ENCODE measurements at regions not wholly inside any gene's neighbourhood (a gene's known extent, or its start where the extent isn't known, plus 50 kb on each side); places are given as distances from the start of the nearest gene placed in this dataset.

DNA sequence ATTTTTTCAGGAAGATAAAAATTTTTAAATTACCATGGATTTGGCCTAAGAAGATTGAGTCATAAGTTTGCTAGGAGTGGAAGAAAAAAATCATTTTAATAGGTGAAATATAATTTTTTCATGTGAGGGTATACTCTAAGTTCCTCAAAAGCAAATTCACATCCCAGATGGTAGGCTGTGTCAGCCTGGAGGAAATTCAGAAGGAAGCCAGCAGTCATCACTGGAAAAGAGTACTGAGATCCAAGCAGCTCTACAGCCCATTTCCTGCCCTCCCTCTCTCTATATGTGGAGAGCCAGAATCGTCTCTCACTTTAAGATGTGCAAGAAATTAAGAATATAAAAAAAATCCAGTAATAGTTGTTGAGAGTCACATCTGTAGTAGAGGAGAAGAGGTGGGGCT, 126.5 kb upstream of the CDH18 start:
- Histone ChIP-seq H3K27me3 (ENCODE audit: insufficient read depth, poor library complexity, severe bottlenecking) (no peaks in the 10 kb centered on the region), H3K4me3 (ENCODE audit: severe bottlenecking) (no peak overlapping the region), H3K4me1 (ENCODE audit: insufficient read depth, poor library complexity, severe bottlenecking) (no peaks in the 10 kb centered on the region), H3K27ac (ENCODE audit: poor library complexity, severe bottlenecking) (no peak overlapping the region), H3K9me3 (ENCODE audit: severe bottlenecking) (no peaks in the 10 kb centered on the region), H3K36me3 (ENCODE audit: low read depth) (no peaks in the 10 kb centered on the region)
- DNase-seq (ENCODE audit: low spot score) = no peak
- TF ChIP-seq, protein P1, sequence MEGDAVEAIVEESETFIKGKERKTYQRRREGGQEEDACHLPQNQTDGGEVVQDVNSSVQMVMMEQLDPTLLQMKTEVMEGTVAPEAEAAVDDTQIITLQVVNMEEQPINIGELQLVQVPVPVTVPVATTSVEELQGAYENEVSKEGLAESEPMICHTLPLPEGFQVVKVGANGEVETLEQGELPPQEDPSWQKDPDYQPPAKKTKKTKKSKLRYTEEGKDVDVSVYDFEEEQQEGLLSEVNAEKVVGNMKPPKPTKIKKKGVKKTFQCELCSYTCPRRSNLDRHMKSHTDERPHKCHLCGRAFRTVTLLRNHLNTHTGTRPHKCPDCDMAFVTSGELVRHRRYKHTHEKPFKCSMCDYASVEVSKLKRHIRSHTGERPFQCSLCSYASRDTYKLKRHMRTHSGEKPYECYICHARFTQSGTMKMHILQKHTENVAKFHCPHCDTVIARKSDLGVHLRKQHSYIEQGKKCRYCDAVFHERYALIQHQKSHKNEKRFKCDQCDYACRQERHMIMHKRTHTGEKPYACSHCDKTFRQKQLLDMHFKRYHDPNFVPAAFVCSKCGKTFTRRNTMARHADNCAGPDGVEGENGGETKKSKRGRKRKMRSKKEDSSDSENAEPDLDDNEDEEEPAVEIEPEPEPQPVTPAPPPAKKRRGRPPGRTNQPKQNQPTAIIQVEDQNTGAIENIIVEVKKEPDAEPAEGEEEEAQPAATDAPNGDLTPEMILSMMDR (IDR thresholded peaks at IDR 0.05; ENCODE audit: poor library complexity, severe bottlenecking) = no peak
- no peak for ATAC-seq (ENCODE audit: low read depth)

DNA sequence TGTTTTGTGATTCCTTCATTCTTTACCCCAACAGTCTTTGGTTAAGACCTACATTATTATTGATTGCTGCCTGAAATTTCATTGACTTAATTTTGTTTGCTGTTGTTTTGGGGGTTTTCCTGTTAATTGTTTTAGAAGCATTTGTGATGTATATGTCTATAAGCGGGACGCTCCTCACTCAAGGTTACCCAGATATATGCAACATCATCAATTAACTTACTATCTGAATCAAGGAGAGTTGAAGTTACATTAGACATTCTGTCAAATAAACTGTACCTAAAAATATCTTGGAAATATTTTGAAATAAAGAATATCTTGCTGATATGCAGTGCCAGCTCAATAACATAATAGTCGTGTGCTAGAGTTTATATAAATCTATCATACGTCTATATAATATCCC, 125.9 kb upstream of the CDH18 start:
- TF ChIP-seq, protein P1 (IDR thresholded peaks at IDR 0.05; ENCODE audit: poor library complexity, severe bottlenecking) = no peak
- ATAC-seq (ENCODE audit: low read depth) (no peak), DNase-seq (ENCODE audit: low spot score) (no peak)
- Histone ChIP-seq H3K9me3 (ENCODE audit: severe bottlenecking) (no peaks in the 10 kb centered on the region), H3K4me3 (ENCODE audit: severe bottlenecking) (no peak overlapping the region), H3K27ac (ENCODE audit: poor library complexity, severe bottlenecking) (no peak overlapping the region), H3K27me3 (ENCODE audit: insufficient read depth, poor library complexity, severe bottlenecking) (no peaks in the 10 kb centered on the region), H3K4me1 (ENCODE audit: insufficient read depth, poor library complexity, severe bottlenecking) (no peaks in the 10 kb centered on the region), H3K36me3 (ENCODE audit: low read depth) (no peaks in the 10 kb centered on the region)

DNA sequence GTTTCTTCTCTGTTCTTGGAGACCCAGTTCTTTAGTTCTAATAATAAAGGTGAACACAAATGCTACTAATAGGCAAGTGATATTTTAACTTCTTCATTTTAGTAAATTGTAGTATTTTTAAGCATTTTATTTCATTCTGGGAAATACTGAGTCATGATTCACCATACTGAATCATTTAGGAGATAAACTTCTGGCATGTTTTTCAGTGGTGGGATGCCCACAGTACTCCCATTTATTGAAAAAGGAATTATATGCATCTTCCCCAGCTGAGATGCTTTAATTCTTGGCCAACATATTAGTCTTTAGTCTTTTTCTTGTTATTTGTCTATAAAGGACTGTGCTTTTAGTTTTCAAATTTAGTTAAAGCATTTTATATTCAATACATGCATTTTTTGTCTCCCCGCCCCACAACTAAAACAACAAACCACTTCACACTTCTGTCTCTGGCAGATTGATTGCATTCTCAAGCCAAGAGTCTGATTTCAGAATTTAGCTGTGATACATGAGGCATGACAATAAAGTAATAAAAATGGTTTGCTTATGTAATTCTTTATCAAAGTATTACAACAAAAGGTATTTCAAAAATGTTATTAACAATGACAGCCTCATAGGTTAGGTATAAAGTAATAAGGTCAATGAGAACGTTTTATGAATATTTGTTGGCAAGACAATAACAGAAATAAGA, 125.2 kb upstream of the CDH18 start:
- DNase-seq (ENCODE audit: low spot score) = no peak
- Histone ChIP-seq H3K27ac (ENCODE audit: poor library complexity, severe bottlenecking) (no peak overlapping the region), H3K4me3 (ENCODE audit: severe bottlenecking) (no peak overlapping the region), H3K4me1 (ENCODE audit: insufficient read depth, poor library complexity, severe bottlenecking) (no peaks in the 10 kb centered on the region), H3K36me3 (ENCODE audit: low read depth) (no peaks in the 10 kb centered on the region), H3K27me3 (ENCODE audit: insufficient read depth, poor library complexity, severe bottlenecking) (no peaks in the 10 kb centered on the region), H3K9me3 (ENCODE audit: severe bottlenecking) (no peaks in the 10 kb centered on the region)
- TF ChIP-seq, protein P1 (IDR thresholded peaks at IDR 0.05; ENCODE audit: poor library complexity, severe bottlenecking) = no peak
- no peak for ATAC-seq (ENCODE audit: low read depth)

DNA sequence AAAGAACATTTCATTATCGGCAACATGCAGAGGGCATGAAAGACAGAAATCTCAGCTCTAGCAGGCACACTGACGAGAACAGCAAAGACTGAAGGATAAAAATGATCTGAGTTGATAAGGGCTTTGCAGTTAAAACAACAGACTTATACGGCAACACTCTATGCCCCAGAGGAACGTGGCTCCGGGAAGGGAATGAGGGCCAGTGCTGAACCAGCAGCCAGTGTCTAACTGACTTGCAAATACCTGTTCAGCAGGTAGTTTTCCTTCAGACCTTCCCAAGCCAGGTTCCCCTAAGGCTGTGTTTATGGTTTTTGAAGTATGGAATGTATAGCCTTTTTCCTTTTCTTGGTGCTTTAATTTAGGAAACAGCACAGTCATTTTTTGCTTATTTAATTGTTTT, 121.3 kb upstream of the CDH18 start:
- H3K27me3 ChIP-seq (ENCODE audit: insufficient read depth, poor library complexity, severe bottlenecking) = no peaks in the 10 kb centered on the region
- no peak overlapping the region for H3K4me3 ChIP-seq (ENCODE audit: severe bottlenecking)
- H3K4me1 ChIP-seq (ENCODE audit: insufficient read depth, poor library complexity, severe bottlenecking) = no peaks in the 10 kb centered on the region
- H3K27ac ChIP-seq (ENCODE audit: poor library complexity, severe bottlenecking) = no peak overlapping the region
- H3K9me3 ChIP-seq (ENCODE audit: severe bottlenecking) = no peaks in the 10 kb centered on the region
- TF ChIP-seq, protein P1 (IDR thresholded peaks at IDR 0.05; ENCODE audit: poor library complexity, severe bottlenecking) = no peak
- no peaks in the 10 kb centered on the region for H3K36me3 ChIP-seq (ENCODE audit: low read depth)
- ATAC-seq (ENCODE audit: low read depth) (no peak), DNase-seq (ENCODE audit: low spot score) (no peak)

DNA sequence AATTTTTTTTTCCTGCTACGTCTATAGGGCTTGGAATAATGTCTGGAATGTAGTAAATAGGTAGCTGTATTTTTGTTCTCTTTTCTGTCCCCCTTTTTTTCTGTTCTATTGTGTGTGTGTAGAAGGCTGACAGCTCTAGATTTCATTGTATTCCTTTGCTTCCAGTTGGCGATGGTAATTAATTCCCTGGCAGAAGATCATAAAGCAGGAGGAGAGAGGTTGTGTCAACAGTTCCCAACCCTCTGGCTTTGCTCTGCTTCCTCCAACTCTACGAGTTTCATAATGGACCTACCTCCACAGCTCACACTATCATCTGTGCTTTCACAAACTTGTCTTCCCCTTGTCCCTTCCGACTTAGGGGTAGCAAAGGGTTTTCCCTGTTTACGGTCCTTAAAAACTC, 117.9 kb upstream of the CDH18 start:
- Histone ChIP-seq H3K4me1 (ENCODE audit: insufficient read depth, poor library complexity, severe bottlenecking) (no peaks in the 10 kb centered on the region), H3K9me3 (ENCODE audit: severe bottlenecking) (no peaks in the 10 kb centered on the region), H3K36me3 (ENCODE audit: low read depth) (no peaks in the 10 kb centered on the region), H3K4me3 (ENCODE audit: severe bottlenecking) (no peak overlapping the region), H3K27ac (ENCODE audit: poor library complexity, severe bottlenecking) (no peak overlapping the region), H3K27me3 (ENCODE audit: insufficient read depth, poor library complexity, severe bottlenecking) (no peaks in the 10 kb centered on the region)
- TF ChIP-seq, protein P1 (IDR thresholded peaks at IDR 0.05; ENCODE audit: poor library complexity, severe bottlenecking) = no peak
- ATAC-seq (ENCODE audit: low read depth) = no peak
- no peak for DNase-seq (ENCODE audit: low spot score)
